ENCODE measurements at regions not wholly inside any gene's neighbourhood (a gene's known extent, or its start where the extent isn't known, plus 50 kb on each side); places are given as distances from the start of the nearest gene placed in this dataset.

GRCh38 chr3:5317557-5317956 is 130.1 kb downstream of the EDEM1 start:
- no peak for DNase-seq (ENCODE audit: extremely low spot score, unreplicated experiment)
- H3K4me1 Mint-ChIP-seq (ENCODE audit: unreplicated experiment), result no peaks in the 10 kb centered on the region
- no peak overlapping the region for H3K27ac Mint-ChIP-seq (ENCODE audit: unreplicated experiment)
- TF ChIP-seq CTCF (IDR thresholded peaks at IDR 0.05), result no peak
- H3K4me3 Mint-ChIP-seq (ENCODE audit: unreplicated experiment), result no peak overlapping the region
- no peaks in the 10 kb centered on the region for H3K9me3 Mint-ChIP-seq (ENCODE audit: unreplicated experiment)
- no peaks in the 10 kb centered on the region for H3K27me3 Mint-ChIP-seq (ENCODE audit: unreplicated experiment)
- no peaks in the 10 kb centered on the region for H3K36me3 Mint-ChIP-seq (ENCODE audit: unreplicated experiment)

- Mint-ChIP-seq H3K27me3 (ENCODE audit: unreplicated experiment) (no peaks in the 10 kb centered on the region), H3K4me3 (ENCODE audit: unreplicated experiment) (no peak overlapping the region), H3K36me3 (ENCODE audit: unreplicated experiment) (no peaks in the 10 kb centered on the region), H3K4me1 (ENCODE audit: unreplicated experiment) (no peaks in the 10 kb centered on the region), H3K27ac (ENCODE audit: unreplicated experiment) (no peak overlapping the region), H3K9me3 (ENCODE audit: unreplicated experiment) (no peaks in the 10 kb centered on the region)
- DNase-seq (ENCODE audit: extremely low spot score, unreplicated experiment), result no peak
- no peak for TF ChIP-seq CTCF (IDR thresholded peaks at IDR 0.05)
Observed at GRCh38 chr3:5319454-5319853, 131.9 kb downstream of the EDEM1 start.

GRCh38 chr3:5321666-5322340 is 134.3 kb downstream of the EDEM1 start:
- H3K36me3 Mint-ChIP-seq (ENCODE audit: unreplicated experiment), result no peaks in the 10 kb centered on the region
- no peak overlapping the region for H3K4me3 Mint-ChIP-seq (ENCODE audit: unreplicated experiment)
- no peak for TF ChIP-seq CTCF (IDR thresholded peaks at IDR 0.05)
- H3K27ac Mint-ChIP-seq (ENCODE audit: unreplicated experiment), result no peak overlapping the region
- no peaks in the 10 kb centered on the region for H3K9me3 Mint-ChIP-seq (ENCODE audit: unreplicated experiment)
- no peaks in the 10 kb centered on the region for H3K4me1 Mint-ChIP-seq (ENCODE audit: unreplicated experiment)
- no peaks in the 10 kb centered on the region for H3K27me3 Mint-ChIP-seq (ENCODE audit: unreplicated experiment)
- no peak for DNase-seq (ENCODE audit: extremely low spot score, unreplicated experiment)

- TF ChIP-seq CTCF (IDR thresholded peaks at IDR 0.05), result no peak
- Mint-ChIP-seq H3K4me3 (ENCODE audit: unreplicated experiment) (no peak overlapping the region), H3K27ac (ENCODE audit: unreplicated experiment) (no peak overlapping the region), H3K36me3 (ENCODE audit: unreplicated experiment) (no peaks in the 10 kb centered on the region), H3K9me3 (ENCODE audit: unreplicated experiment) (no peaks in the 10 kb centered on the region), H3K27me3 (ENCODE audit: unreplicated experiment) (no peaks in the 10 kb centered on the region), H3K4me1 (ENCODE audit: unreplicated experiment) (no peaks in the 10 kb centered on the region)
- no peak for DNase-seq (ENCODE audit: extremely low spot score, unreplicated experiment)
Observed at GRCh38 chr3:5324780-5325179, 137.3 kb downstream of the EDEM1 start.

- no peaks in the 10 kb centered on the region for H3K36me3 Mint-ChIP-seq (ENCODE audit: unreplicated experiment)
Observed at GRCh38 chr3:5330152-5330810, 142.8 kb downstream of the EDEM1 start.

More at GRCh38 chr3:5330152-5330810, 142.8 kb downstream of the EDEM1 start:
- H3K27me3 Mint-ChIP-seq (ENCODE audit: unreplicated experiment), result no peaks in the 10 kb centered on the region
- no peak for DNase-seq (ENCODE audit: extremely low spot score, unreplicated experiment)
- no peak for TF ChIP-seq CTCF (IDR thresholded peaks at IDR 0.05)
- no peak overlapping the region for H3K4me3 Mint-ChIP-seq (ENCODE audit: unreplicated experiment)
- H3K4me1 Mint-ChIP-seq (ENCODE audit: unreplicated experiment), result no peaks in the 10 kb centered on the region
- no peaks in the 10 kb centered on the region for H3K9me3 Mint-ChIP-seq (ENCODE audit: unreplicated experiment)
- no peak overlapping the region for H3K27ac Mint-ChIP-seq (ENCODE audit: unreplicated experiment)

Measured in osteocyte (in vitro differentiated cells).